ENCODE measurements at regions not wholly inside any gene's neighbourhood (a gene's known extent, or its start where the extent isn't known, plus 50 kb on each side); places are given as distances from the start of the nearest gene placed in this dataset.

GRCh38 chr11:116376054-116376453, 396.7 kb downstream of the BUD13 start:
- 75% methylated on average over 1 of the region's 1 CpG; no CpG with 5 or more reads in 1 of the 2 donors for WGBS, 2 donors
- H3K4me3 ChIP-seq: no peak overlapping the region
- H3K9me3 ChIP-seq: no peaks in the 10 kb centered on the region
- intact Hi-C loops (cut with DNase I): no loop called here
- H3K27ac ChIP-seq: no peak overlapping the region
- DNase-seq: no peak
- peaks cover 0 to 28% (median 0%) of the 10 kb centered on the region in 4 donors for H3K27me3 ChIP-seq
- no peaks in the 10 kb centered on the region for H3K4me1 ChIP-seq
- TF ChIP-seq POLR2A (IDR thresholded peaks at IDR 0.05): no peak
- TF ChIP-seq CTCF (IDR thresholded peaks at IDR 0.05): no peak
- H3K36me3 ChIP-seq: no peaks in the 10 kb centered on the region

DNA sequence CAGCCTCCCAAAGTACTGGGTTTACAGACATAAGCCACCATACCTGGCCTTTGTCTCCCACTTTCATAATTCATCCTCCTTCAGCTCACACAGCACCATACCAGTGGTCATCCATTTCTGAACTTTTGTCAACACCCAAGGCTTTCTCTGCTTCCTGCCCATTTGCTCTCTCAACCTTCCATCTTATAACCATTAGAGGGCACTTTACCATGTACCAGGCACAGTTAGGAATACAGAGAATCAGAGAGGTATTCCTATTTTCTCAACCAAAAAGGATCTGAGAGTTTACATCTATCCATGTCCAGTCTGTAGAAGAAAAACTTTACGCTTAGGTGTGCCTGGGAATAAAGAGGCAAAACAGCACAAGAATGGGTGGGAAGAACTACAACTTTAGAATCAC, 397.6 kb downstream of the BUD13 start:
- no peak for DNase-seq
- 88 to 90% methylated on average over 1 of the region's 1 CpG for WGBS, 2 donors
- TF ChIP-seq POLR2A (IDR thresholded peaks at IDR 0.05) (no peak), CTCF (IDR thresholded peaks at IDR 0.05) (no peak)
- Histone ChIP-seq H3K36me3 (no peaks in the 10 kb centered on the region), H3K27me3 (peaks cover 0 to 22% (median 0%) of the 10 kb centered on the region in 4 donors), H3K4me1 (no peaks in the 10 kb centered on the region), H3K27ac (no peak overlapping the region), H3K4me3 (no peak overlapping the region), H3K9me3 (no peaks in the 10 kb centered on the region)
- intact Hi-C loops (cut with DNase I): no loop called here

DNA sequence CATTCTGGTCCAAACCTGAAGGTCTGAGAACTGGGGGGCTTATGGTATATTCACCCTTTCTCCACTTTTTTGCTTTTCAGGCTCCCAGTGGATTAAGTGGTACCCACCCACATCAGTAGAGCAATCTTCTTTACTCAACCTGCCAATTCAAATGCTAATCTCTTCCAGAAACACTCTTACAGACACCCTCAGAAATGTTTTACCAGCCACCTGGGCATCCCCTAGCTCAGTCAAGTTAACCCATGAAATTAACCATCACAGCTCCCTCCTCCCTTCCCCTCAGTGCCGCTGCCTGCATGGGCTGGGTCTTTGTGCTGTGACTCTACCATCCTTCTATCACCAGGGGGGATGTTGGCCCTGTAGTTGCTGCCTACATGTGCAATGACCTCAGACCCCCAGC, 398.7 kb downstream of the BUD13 start:
- H3K27me3 ChIP-seq: peaks cover 0 to 22% (median 0%) of the 10 kb centered on the region in 4 donors
- no peak overlapping the region for H3K27ac ChIP-seq

DNA sequence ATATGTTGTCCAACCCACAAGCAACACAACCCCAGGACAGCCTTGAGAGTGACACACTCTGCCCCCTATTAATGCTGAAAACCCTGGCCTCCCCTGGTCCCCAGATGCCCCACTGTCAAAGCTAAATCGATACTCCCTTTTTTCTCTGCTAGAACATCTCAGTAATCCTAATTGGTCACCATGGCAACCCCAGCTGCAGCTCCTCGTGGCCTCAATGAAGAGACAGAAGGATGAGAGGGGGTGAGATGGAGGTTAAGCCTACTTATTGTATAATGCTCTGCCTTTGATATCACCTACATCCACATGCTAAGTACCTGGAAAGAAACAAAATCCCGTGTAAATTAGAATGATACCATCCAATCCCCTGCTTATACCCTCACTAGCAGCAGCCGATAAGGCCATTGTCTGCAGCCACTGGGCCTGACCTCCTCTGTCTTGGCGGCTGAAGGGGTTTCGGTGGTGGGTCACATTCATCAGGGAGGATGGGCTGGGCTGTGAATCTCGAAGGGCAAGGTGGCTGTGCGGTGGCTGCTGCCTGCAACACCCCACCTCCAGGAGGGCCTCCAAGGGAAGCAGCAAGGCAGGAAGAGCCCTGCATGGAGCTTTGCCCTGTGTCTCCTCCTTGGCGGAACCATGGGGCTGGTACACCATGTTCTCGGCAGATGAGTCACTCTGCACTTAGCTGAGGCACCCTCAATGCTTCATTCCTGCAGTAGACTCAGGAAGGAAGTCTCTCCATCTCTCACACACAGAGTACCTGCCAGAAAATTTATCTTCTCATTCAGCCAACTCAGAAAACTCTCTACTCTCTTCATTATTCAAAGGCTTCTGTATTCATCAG, 399.5 kb downstream of the BUD13 start:
- WGBS, 2 donors: 58 to 60% methylated on average over 5 to 7 of the region's 10 CpGs
- TF ChIP-seq POLR2A (IDR thresholded peaks at IDR 0.05): no peak
- TF ChIP-seq CTCF (IDR thresholded peaks at IDR 0.05): no peak
- Histone ChIP-seq H3K36me3 (no peaks in the 10 kb centered on the region), H3K9me3 (no peaks in the 10 kb centered on the region), H3K27ac (no peak overlapping the region), H3K4me3 (no peak overlapping the region), H3K27me3 (peaks cover 0 to 26% (median 0%) of the 10 kb centered on the region in 4 donors), H3K4me1 (no peaks in the 10 kb centered on the region)
- DNase-seq: no peak
- intact Hi-C loops (cut with DNase I): no loop called here

More for the DNA sequence above, 398.7 kb downstream of the BUD13 start:
- H3K9me3 ChIP-seq: no peaks in the 10 kb centered on the region
- H3K4me3 ChIP-seq: no peak overlapping the region
- H3K4me1 ChIP-seq: no peaks in the 10 kb centered on the region
- WGBS, 2 donors: 93% methylated on average over 1 of the region's 1 CpG; no CpG with 5 or more reads in 1 of the 2 donors
- no peaks in the 10 kb centered on the region for H3K36me3 ChIP-seq
- TF ChIP-seq CTCF (IDR thresholded peaks at IDR 0.05): no peak
- DNase-seq: no peak
- intact Hi-C loops (cut with DNase I): no loop called here

DNA sequence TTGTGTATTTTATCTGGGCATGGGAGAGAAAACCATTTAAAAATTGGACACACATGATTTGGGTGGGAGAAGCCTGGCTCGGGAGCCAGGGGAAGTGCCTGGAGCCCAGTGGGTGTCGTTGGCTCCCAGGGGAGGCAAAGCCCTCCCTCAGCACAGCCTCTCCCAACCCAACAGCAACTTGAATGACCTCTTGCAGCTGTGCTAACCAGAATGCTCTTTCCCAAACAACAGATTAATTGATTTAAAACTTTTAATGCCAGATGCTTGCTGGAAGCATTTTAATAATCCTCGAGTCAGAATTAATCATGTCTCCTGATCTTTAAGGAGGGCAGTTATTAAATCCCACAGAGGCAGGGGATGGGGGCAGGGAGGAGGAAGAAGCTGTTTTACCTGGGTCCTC, 401.6 kb downstream of the BUD13 start:
- Histone ChIP-seq H3K27ac (no peak overlapping the region), H3K27me3 (peaks cover 0 to 9% (median 0%) of the 10 kb centered on the region in 4 donors), H3K4me1 (no peaks in the 10 kb centered on the region), H3K4me3 (no peak overlapping the region), H3K9me3 (no peaks in the 10 kb centered on the region), H3K36me3 (no peaks in the 10 kb centered on the region)
- no peak for DNase-seq
- TF ChIP-seq POLR2A (IDR thresholded peaks at IDR 0.05) (no peak), CTCF (IDR thresholded peaks at IDR 0.05) (no peak)
- 15 to 26% methylated on average over 3 of the region's 3 CpGs for WGBS, 2 donors
- intact Hi-C loops (cut with DNase I): no loop called here

Measured in esophagus squamous epithelium (tissue), 5 donors.